KMS-11 (cell line): ENCODE measurements at regions not wholly inside any gene's neighbourhood (a gene's known extent, or its start where the extent isn't known, plus 50 kb on each side); places are given as distances from the start of the nearest gene placed in this dataset.
A peak's percentile ranks its signal among the peaks of the same experiment; 100 is the strongest.

Source experiments
- H2AFZ ChIP-seq: fragments of 200-600 bp; sonication (generic); 2 replicates; pipeline ENCODE4 v1.6.1; 2016; ENCODE audit warnings: antibody characterized with exemption, mixed run types, low read depth
- H3K27ac ChIP-seq: fragments of 200-600 bp; sonication (generic); 2 replicates; pipeline ENCODE4 v1.6.1; 2016; ENCODE audit warnings: mild to moderate bottlenecking, mixed run types
- H3K27me3 ChIP-seq: fragments of 200-600 bp; sonication (generic); 2 replicates; pipeline ENCODE4 v1.6.1; 2017; ENCODE audit warnings: mild to moderate bottlenecking, low read depth, mixed run types, moderate library complexity; ENCODE audit not compliant: insufficient read depth
- H3K36me3 ChIP-seq: fragments of 200-600 bp; sonication (generic); 2 replicates; pipeline ENCODE4 v1.6.1; 2017; ENCODE audit warnings: mild to moderate bottlenecking, mixed run types; ENCODE audit not compliant: insufficient read depth
- H3K4me1 ChIP-seq: fragments of 200-600 bp; sonication (generic); 2 replicates; pipeline ENCODE4 v1.6.1; 2016; ENCODE audit warnings: mild to moderate bottlenecking, low read depth, mixed run types; ENCODE audit not compliant: poor library complexity, severe bottlenecking
- H3K4me2 ChIP-seq: fragments of 200-600 bp; sonication (generic); 2 replicates; pipeline ENCODE4 v1.7.0; 2016; ENCODE audit warnings: mild to moderate bottlenecking, mixed run types
- H3K4me3 ChIP-seq: fragments of 200-600 bp; sonication (generic); IDR thresholded peaks from 2 replicates; pipeline ENCODE4 v1.6.1; 2017; ENCODE audit warnings: low read depth, low read length, mixed read lengths; ENCODE audit not compliant: insufficient read depth
- H3K79me2 ChIP-seq: fragments of 200-600 bp; sonication (generic); 2 replicates; pipeline ENCODE4 v1.6.1; 2016; ENCODE audit warnings: low read depth, mixed run types; ENCODE audit not compliant: insufficient read depth
- H3K9ac ChIP-seq: fragments of 200-600 bp; sonication (generic); 2 replicates; pipeline ENCODE4 v1.6.1; 2016; ENCODE audit warnings: mild to moderate bottlenecking, mixed run types
- H4K20me1 ChIP-seq: fragments of 200-600 bp; sonication (generic); 2 replicates; pipeline ENCODE4 v1.6.1; 2016; ENCODE audit warnings: mild to moderate bottlenecking, mixed run types; ENCODE audit not compliant: insufficient read depth
- CTCF ChIP-seq: fragments of 200-600 bp; sonication (generic); conservative IDR thresholded peaks from 2 replicates; pipeline ENCODE4 v1.6.1; 2017; ENCODE audit warnings: low read depth, mild to moderate bottlenecking, antibody characterized with exemption, low read length, moderate library complexity, mixed read lengths

- Histone ChIP-seq H3K9ac (no peak overlapping the region), H3K36me3 (no peaks in the 10 kb centered on the region), H4K20me1 (no peaks in the 10 kb centered on the region), H3K4me3 (no peak overlapping the region), H2AFZ (no peak overlapping the region), H3K4me2 (peak overlapping the region; percentile 87; the same call in 1 of the 2 replicates), H3K27me3 (no peaks in the 10 kb centered on the region), H3K79me2 (no peaks in the 10 kb centered on the region), H3K4me1 (peaks cover 64% of the 10 kb centered on the region), H3K27ac (peak overlapping the region; percentile 89; the same call in 1 of the 2 replicates)
- peak; percentile 55; the same call in 1 of the 2 replicates for TF ChIP-seq CTCF
These were observed 579.0 kb downstream of the UQCRFS1 start for GRCh38 chr19:28634019-28634328.

GRCh38 chr19:28633319-28634018, 579.5 kb downstream of the UQCRFS1 start:
- Histone ChIP-seq H4K20me1 (no peaks in the 10 kb centered on the region), H3K79me2 (no peaks in the 10 kb centered on the region), H2AFZ (peak overlapping the region; percentile 60), H3K27me3 (no peaks in the 10 kb centered on the region), H3K27ac (peak overlapping the region; percentile 89), H3K9ac (peak overlapping the region; percentile 67; the same call in 1 of the 2 replicates), H3K4me2 (peak overlapping the region; percentile 87), H3K4me3 (no peak overlapping the region), H3K4me1 (peaks cover 64% of the 10 kb centered on the region), H3K36me3 (no peaks in the 10 kb centered on the region)
- peak; percentile 99 for TF ChIP-seq CTCF

- no peak overlapping the region for H3K4me3 ChIP-seq
- H3K4me1 ChIP-seq: peaks cover 64% of the 10 kb centered on the region
- no peaks in the 10 kb centered on the region for H3K79me2 ChIP-seq
- no peak for TF ChIP-seq CTCF
- H3K27ac ChIP-seq: peak overlapping the region; percentile 89
- peak overlapping the region; percentile 87 for H3K4me2 ChIP-seq
- H3K27me3 ChIP-seq: no peaks in the 10 kb centered on the region
- no peaks in the 10 kb centered on the region for H4K20me1 ChIP-seq
- no peaks in the 10 kb centered on the region for H3K36me3 ChIP-seq
- H2AFZ ChIP-seq: peak overlapping the region; percentile 60
- peak overlapping the region; percentile 67 for H3K9ac ChIP-seq
These were observed 580.4 kb downstream of the UQCRFS1 start for GRCh38 chr19:28632371-28633080.

- Histone ChIP-seq H3K4me1 (peaks cover 64% of the 10 kb centered on the region), H3K27ac (peak overlapping the region; percentile 89), H3K9ac (peak overlapping the region; percentile 67), H4K20me1 (no peaks in the 10 kb centered on the region), H3K27me3 (no peaks in the 10 kb centered on the region), H3K4me3 (no peak overlapping the region), H3K4me2 (peak overlapping the region; percentile 87), H2AFZ (peak overlapping the region; percentile 60), H3K36me3 (no peaks in the 10 kb centered on the region), H3K79me2 (no peaks in the 10 kb centered on the region)
- TF ChIP-seq CTCF: no peak
These were observed 581.0 kb downstream of the UQCRFS1 start for GRCh38 chr19:28631961-28632360.
